ENCODE measurements at regions not wholly inside any gene's neighbourhood (a gene's known extent, or its start where the extent isn't known, plus 50 kb on each side); places are given as distances from the start of the nearest gene placed in this dataset.
"Not testable (repeated sequence)": the region's sequence is repeated elsewhere in the genome, so short reads cannot be mapped to it uniquely, and the experiment has no call there.

- DNase-seq (ENCODE audit: low read depth in 2 of 2), result no peak
Measured at GRCh38 chr12:124476011-124476400, 91.4 kb downstream of the NCOR2 start.

- DNase-seq (ENCODE audit: low read depth in 2 of 2), result no peak
Measured at GRCh38 chr12:124475295-124476010, 92.0 kb downstream of the NCOR2 start.

GRCh38 chr12:124474709-124475108 is 92.7 kb downstream of the NCOR2 start:
- DNase-seq (ENCODE audit: low read depth in 2 of 2), result no peak

- DNase-seq (ENCODE audit: low read depth in 2 of 2), result no peak
Measured at GRCh38 chr12:124472690-124473279, 94.6 kb downstream of the NCOR2 start.

- no peak for DNase-seq (ENCODE audit: low read depth in 2 of 2)
Measured at GRCh38 chr12:124471828-124472227, 95.6 kb downstream of the NCOR2 start.

GRCh38 chr12:124470806-124471205 is 96.6 kb downstream of the NCOR2 start:
- DNase-seq (ENCODE audit: low read depth in 2 of 2), result no peak

- DNase-seq (ENCODE audit: low read depth in 2 of 2), result no peak
Measured at GRCh38 chr12:124470139-124470538, 97.3 kb downstream of the NCOR2 start.

- DNase-seq (ENCODE audit: low read depth in 2 of 2), result peak in 1 of 2 donors; percentile 27
Measured at GRCh38 chr12:124469193-124469888, 98.1 kb downstream of the NCOR2 start.

- DNase-seq (ENCODE audit: low read depth in 2 of 2), result not testable (repeated sequence)
Measured at GRCh38 chr12:124467549-124467948, 99.9 kb downstream of the NCOR2 start.

GRCh38 chr12:124466216-124467128 is 100.9 kb downstream of the NCOR2 start:
- peak; percentile 64 to 96 for DNase-seq (ENCODE audit: low read depth in 2 of 2)

- no peak for DNase-seq (ENCODE audit: low read depth in 2 of 2)
Measured at GRCh38 chr12:124465473-124465872, 101.9 kb downstream of the NCOR2 start.

- no peak for DNase-seq (ENCODE audit: low read depth in 2 of 2)
Measured at GRCh38 chr12:124464830-124465229, 102.6 kb downstream of the NCOR2 start.

GRCh38 chr12:124464062-124464461 is 103.3 kb downstream of the NCOR2 start:
- peak in 1 of 2 donors; percentile 20 for DNase-seq (ENCODE audit: low read depth in 2 of 2)

- DNase-seq (ENCODE audit: low read depth in 2 of 2), result no peak
Measured at GRCh38 chr12:124463341-124463921, 104.0 kb downstream of the NCOR2 start.

- DNase-seq (ENCODE audit: low read depth in 2 of 2), result no peak
Measured at GRCh38 chr12:124462750-124463149, 104.7 kb downstream of the NCOR2 start.

- no peak for DNase-seq (ENCODE audit: low read depth in 2 of 2)
Measured at GRCh38 chr12:124461851-124462623, 105.4 kb downstream of the NCOR2 start.

GRCh38 chr12:124461241-124461673 is 106.2 kb downstream of the NCOR2 start:
- no peak for DNase-seq (ENCODE audit: low read depth in 2 of 2)

- no peak for DNase-seq (ENCODE audit: low read depth in 2 of 2)
Measured at GRCh38 chr12:124460771-124461170, 106.6 kb downstream of the NCOR2 start.

GRCh38 chr12:124459852-124460645 is 107.4 kb downstream of the NCOR2 start:
- no peak for DNase-seq (ENCODE audit: low read depth in 2 of 2)
